ENCODE measurements at regions not wholly inside any gene's neighbourhood (a gene's known extent, or its start where the extent isn't known, plus 50 kb on each side); places are given as distances from the start of the nearest gene placed in this dataset.

GRCh38 chr12:115838952-115839351 is 438.5 kb downstream of the MED13L start:
- no peak for TF ChIP-seq GATA2 (IDR thresholded peaks at IDR 0.05; ENCODE audit: low read depth, low read length)
- no peak for TF ChIP-seq GATA3 (IDR thresholded peaks at IDR 0.05; ENCODE audit: low read depth, low read length)
